GM19397 (cell line): ENCODE measurements at regions not wholly inside any gene's neighbourhood (a gene's known extent, or its start where the extent isn't known, plus 50 kb on each side); places are given as distances from the start of the nearest gene placed in this dataset.

ENCODE experiments used
- ATAC-seq: cut with Tn5 transposase; IDR thresholded peaks from one replicate; pipeline ENCODE4 v1.9.1; 2021; ENCODE audit warnings: mild to moderate bottlenecking, moderate library complexity; ENCODE audit not compliant: unreplicated experiment

- ATAC-seq = no peak
These were observed 254.5 kb upstream of the SOX2 start for GRCh38 chr3:181457190-181457589.

GRCh38 chr3:181455276-181455675 is 256.4 kb upstream of the SOX2 start:
- ATAC-seq = no peak

GRCh38 chr3:181454451-181455027 is 257.2 kb upstream of the SOX2 start:
- ATAC-seq = no peak

GRCh38 chr3:181446741-181447140 is 265.0 kb upstream of the SOX2 start:
- ATAC-seq = no peak

- no peak for ATAC-seq
These were observed 269.7 kb upstream of the SOX2 start for GRCh38 chr3:181442066-181442465.

GRCh38 chr3:181432992-181433391 is 278.7 kb upstream of the SOX2 start:
- no peak for ATAC-seq

- ATAC-seq = no peak
These were observed 280.0 kb upstream of the SOX2 start for GRCh38 chr3:181431748-181432147.

- no peak for ATAC-seq
These were observed 286.7 kb upstream of the SOX2 start for GRCh38 chr3:181425074-181425473.

- no peak for ATAC-seq
These were observed 293.5 kb upstream of the SOX2 start for GRCh38 chr3:181418233-181418632.

GRCh38 chr3:181417748-181418147 is 294.0 kb upstream of the SOX2 start:
- no peak for ATAC-seq

- ATAC-seq = no peak
These were observed 300.9 kb upstream of the SOX2 start for GRCh38 chr3:181410870-181411269.

GRCh38 chr3:181403876-181404660 is 307.7 kb upstream of the SOX2 start:
- ATAC-seq = no peak

- no peak for ATAC-seq
These were observed 309.4 kb upstream of the SOX2 start for GRCh38 chr3:181402347-181402746.

- no peak for ATAC-seq
These were observed 326.8 kb upstream of the SOX2 start for GRCh38 chr3:181384970-181385369.

GRCh38 chr3:181383760-181384159 is 328.0 kb upstream of the SOX2 start:
- ATAC-seq = no peak

GRCh38 chr3:181383201-181383600 is 328.5 kb upstream of the SOX2 start:
- no peak for ATAC-seq

- no peak for ATAC-seq
These were observed 329.1 kb upstream of the SOX2 start for GRCh38 chr3:181382656-181383055.

- ATAC-seq = no peak
These were observed 332.4 kb upstream of the SOX2 start for GRCh38 chr3:181379278-181379677.

GRCh38 chr3:181369637-181370036 is 342.1 kb upstream of the SOX2 start:
- ATAC-seq = no peak

- no peak for ATAC-seq
These were observed 348.5 kb upstream of the SOX2 start for GRCh38 chr3:181363231-181363630.

GRCh38 chr3:181362378-181362777 is 349.3 kb upstream of the SOX2 start:
- ATAC-seq = no peak

- no peak for ATAC-seq
These were observed 353.2 kb upstream of the SOX2 start for GRCh38 chr3:181358562-181358961.

- ATAC-seq = no peak
These were observed 353.7 kb upstream of the SOX2 start for GRCh38 chr3:181358060-181358459.
